OCI-LY7 (cell line): ENCODE measurements at regions not wholly inside any gene's neighbourhood (a gene's known extent, or its start where the extent isn't known, plus 50 kb on each side); places are given as distances from the start of the nearest gene placed in this dataset. TPM values are rescaled to one million over a fixed set of nuclear protein-coding genes. Genes with fewer than 3 reads are reported as not detected.

Experiments
- BruUV-seq: library from RNA; stranded (reverse); fragments of 400-500 nt; replicated peaks from 2 replicates; lab custom pipeline; 2021; lab: Mats Ljungman, UMichigan
- CTCF ChIA-PET: fragments of 300-600 bp; sonication (Branson Sonifier 250); formaldehyde crosslinking; loops from one replicate; lab custom pipeline; 2022; ENCODE audit warnings: antibody characterized with exemption; ENCODE audit not compliant: unreplicated experiment; lab: Charles Lee
- POLR2A ChIA-PET: fragments of 300-600 bp; sonication (Branson Sonifier 250); formaldehyde crosslinking; loops from one replicate; lab custom pipeline; 2022; ENCODE audit warnings: antibody characterized with exemption; lab: Charles Lee
- DNase-seq: peaks from one replicate; pipeline ENCODE4 v3.0.0-alpha.2; 2015; ENCODE audit warnings: low spot score
- H2AFZ ChIP-seq: fragments of 200-600 bp; sonication (generic), shearing (Covaris generic); 2 replicates; pipeline ENCODE4 v1.6.1; 2014; ENCODE audit warnings: mild to moderate bottlenecking, antibody characterized with exemption, low read length, moderate library complexity
- H3K27ac ChIP-seq: fragments of 200-600 bp; sonication (generic); 2 replicates; pipeline ENCODE4 v1.5.1; 2014; ENCODE audit warnings: mixed run types, low read depth, mild to moderate bottlenecking, moderate library complexity, low read length, inconsistent platforms; ENCODE audit not compliant: poor library complexity, severe bottlenecking
- H3K36me3 ChIP-seq: fragments of 200-600 bp; sonication (generic); 2 replicates; pipeline ENCODE4 v1.6.1; 2014; ENCODE audit warnings: mild to moderate bottlenecking, antibody characterized with exemption, low read length, moderate library complexity, mixed read lengths; ENCODE audit not compliant: insufficient read depth
- H3K4me1 ChIP-seq: fragments of 200-600 bp; sonication (generic); 2 replicates; pipeline ENCODE4 v1.5.1; 2014; ENCODE audit warnings: mild to moderate bottlenecking, low read length; ENCODE audit not compliant: insufficient read depth, poor library complexity, severe bottlenecking
- H3K4me2 ChIP-seq: fragments of 200-600 bp; sonication (generic); 2 replicates; pipeline ENCODE4 v1.6.1; 2014; ENCODE audit warnings: mild to moderate bottlenecking, low read length
- H3K4me3 ChIP-seq: fragments of 200-600 bp; sonication (generic); 2 replicates; pipeline ENCODE4 v1.5.1; 2014; ENCODE audit warnings: mild to moderate bottlenecking, low read depth, low read length; ENCODE audit not compliant: poor library complexity, severe bottlenecking
- H3K79me2 ChIP-seq: fragments of 200-600 bp; sonication (generic); 2 replicates; pipeline ENCODE4 v1.6.1; 2016; ENCODE audit warnings: low read depth, mild to moderate bottlenecking, low read length, moderate library complexity, mixed read lengths; ENCODE audit not compliant: insufficient read depth
- H3K9me2 ChIP-seq: fragments of 200-600 bp; sonication (generic); 2 replicates; pipeline ENCODE4 v1.6.1; 2016; ENCODE audit warnings: mild to moderate bottlenecking, low read length, mixed read lengths; ENCODE audit not compliant: insufficient read depth
- H3K9me3 ChIP-seq: fragments of 200-600 bp; sonication (generic); 2 replicates; pipeline ENCODE4 v1.6.1; 2014; ENCODE audit warnings: mild to moderate bottlenecking, mixed run types, low read length, mixed read lengths
- H4K20me1 ChIP-seq: fragments of 200-600 bp; sonication (generic); 2 replicates; pipeline ENCODE4 v1.6.1; 2014; ENCODE audit warnings: mild to moderate bottlenecking, antibody characterized with exemption, low read length, moderate library complexity, mixed read lengths; ENCODE audit not compliant: insufficient read depth
- EZH2phosphoT487 ChIP-seq: fragments of 200-600 bp; sonication (generic); IDR thresholded peaks from 2 replicates; pipeline ENCODE4 v1.6.1; 2018; ENCODE audit warnings: low read depth, borderline replicate concordance, mild to moderate bottlenecking, mixed run types, antibody characterized with exemption, low read length, moderate library complexity, mixed read lengths
- intact Hi-C: fragments of 100-400 bp; cut with micrococcal nuclease; formaldehyde crosslinking; loops from one replicate; pipeline ENCODE4 v1.10.0; 2022; ENCODE audit not compliant: unreplicated experiment
- small RNA-seq: library from RNA; depleted of rRNA; stranded (forward); fragments of <200 nt; gene quantifications from one replicate; pipeline ENCODE3, GENCODE V24; 2014
- TF ChIP-seq, protein P1 (sequence below): fragments of 200-600 bp; sonication (generic); conservative IDR thresholded peaks from 2 replicates; pipeline ENCODE4 v1.5.1; 2014; ENCODE audit warnings: mild to moderate bottlenecking, antibody characterized with exemption, low read length, moderate library complexity, mixed read lengths

DNA sequence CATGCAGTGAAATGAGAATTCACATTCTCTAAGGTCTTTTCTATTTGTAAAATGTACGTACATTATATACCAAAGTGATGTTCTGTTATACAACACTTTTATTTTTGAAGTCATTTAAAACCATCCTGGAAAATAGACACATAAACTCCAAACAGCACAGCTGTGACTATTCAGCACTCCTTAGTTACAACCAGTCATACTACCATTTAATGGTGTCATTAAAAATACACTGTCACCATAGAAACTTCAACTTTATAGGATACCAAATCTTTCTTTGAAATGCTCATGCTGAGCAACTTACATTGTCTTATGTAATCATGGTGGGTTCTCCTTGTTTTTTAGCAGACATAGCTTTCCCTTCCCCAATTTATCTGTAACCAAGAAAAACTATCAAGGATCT lies 85.3 kb downstream of the METTL4 start:
- H4K20me1 ChIP-seq, result no peaks in the 10 kb centered on the region
- no peak overlapping the region for H3K4me3 ChIP-seq
- intact Hi-C loops, result no loop called here
- POLR2A ChIA-PET, result interaction anchor here (0.9 to 1.6 kb wide), 2 partner anchors 15 to 51 kb away, joined by 3 to 4 read pairs; no protein-coding TSS in a partner anchor
- no peak overlapping the region for H3K4me2 ChIP-seq
- no TSS peak for BruUV-seq
- no peaks in the 10 kb centered on the region for H3K79me2 ChIP-seq
- H3K9me2 ChIP-seq, result no peaks in the 10 kb centered on the region
- no peak overlapping the region for H3K27ac ChIP-seq
- H3K36me3 ChIP-seq, result no peaks in the 10 kb centered on the region
- CTCF ChIA-PET, result no interaction called here
- H3K9me3 ChIP-seq, result no peaks in the 10 kb centered on the region
- DNase-seq, result no peak
- H3K4me1 ChIP-seq, result peaks cover 7% of the 10 kb centered on the region
- no peak overlapping the region for H2AFZ ChIP-seq
- TF ChIP-seq, protein P1, sequence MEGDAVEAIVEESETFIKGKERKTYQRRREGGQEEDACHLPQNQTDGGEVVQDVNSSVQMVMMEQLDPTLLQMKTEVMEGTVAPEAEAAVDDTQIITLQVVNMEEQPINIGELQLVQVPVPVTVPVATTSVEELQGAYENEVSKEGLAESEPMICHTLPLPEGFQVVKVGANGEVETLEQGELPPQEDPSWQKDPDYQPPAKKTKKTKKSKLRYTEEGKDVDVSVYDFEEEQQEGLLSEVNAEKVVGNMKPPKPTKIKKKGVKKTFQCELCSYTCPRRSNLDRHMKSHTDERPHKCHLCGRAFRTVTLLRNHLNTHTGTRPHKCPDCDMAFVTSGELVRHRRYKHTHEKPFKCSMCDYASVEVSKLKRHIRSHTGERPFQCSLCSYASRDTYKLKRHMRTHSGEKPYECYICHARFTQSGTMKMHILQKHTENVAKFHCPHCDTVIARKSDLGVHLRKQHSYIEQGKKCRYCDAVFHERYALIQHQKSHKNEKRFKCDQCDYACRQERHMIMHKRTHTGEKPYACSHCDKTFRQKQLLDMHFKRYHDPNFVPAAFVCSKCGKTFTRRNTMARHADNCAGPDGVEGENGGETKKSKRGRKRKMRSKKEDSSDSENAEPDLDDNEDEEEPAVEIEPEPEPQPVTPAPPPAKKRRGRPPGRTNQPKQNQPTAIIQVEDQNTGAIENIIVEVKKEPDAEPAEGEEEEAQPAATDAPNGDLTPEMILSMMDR, result no peak
- no peak for TF ChIP-seq EZH2phosphoT487

DNA sequence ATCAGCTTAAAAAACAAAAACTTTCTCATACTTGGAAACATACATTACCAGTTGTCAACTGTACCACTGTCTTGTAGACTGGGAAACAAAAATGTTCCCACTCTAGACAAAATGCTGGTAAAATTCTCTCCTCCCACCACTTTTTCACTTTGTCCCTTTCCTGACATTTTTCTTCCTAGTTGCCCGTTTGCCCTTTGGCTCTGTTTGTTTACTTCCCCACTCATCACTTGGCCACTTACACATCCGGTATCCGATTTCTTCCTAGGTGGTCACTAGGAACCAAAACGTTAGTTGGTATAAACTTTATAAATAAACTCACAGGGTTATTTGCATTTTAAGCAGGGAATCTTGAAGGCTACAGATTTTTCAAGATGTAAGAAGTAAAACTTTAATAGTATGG lies 84.9 kb downstream of the METTL4 start:
- H3K27ac ChIP-seq, result no peak overlapping the region
- H3K4me3 ChIP-seq, result no peak overlapping the region
- BruUV-seq, result no TSS peak
- no peak for TF ChIP-seq EZH2phosphoT487
- TF ChIP-seq, protein P1, result no peak
- no peaks in the 10 kb centered on the region for H4K20me1 ChIP-seq
- intact Hi-C loops, result no loop called here
- no peak overlapping the region for H3K4me2 ChIP-seq
- H2AFZ ChIP-seq, result no peak overlapping the region
- no peaks in the 10 kb centered on the region for H3K9me3 ChIP-seq
- peaks cover 8% of the 10 kb centered on the region for H3K4me1 ChIP-seq
- no peak for DNase-seq
- H3K9me2 ChIP-seq, result no peaks in the 10 kb centered on the region
- H3K79me2 ChIP-seq, result no peaks in the 10 kb centered on the region
- H3K36me3 ChIP-seq, result no peaks in the 10 kb centered on the region
- ChIA-PET CTCF (no interaction called here), POLR2A (interaction anchor here (0.9 to 1.6 kb wide), 2 partner anchors 14 to 51 kb away, joined by 3 to 4 read pairs; no protein-coding TSS in a partner anchor)

Small RNA genes in the stretch of these regions (small RNA-seq; reads per million reads assigned to genes)
- not detected for gene AP005119.1
- not detected for gene COX6CP3
- 0.42 reads per million for gene RN7SKP72
